GM20000 (cell line): ENCODE measurements at regions not wholly inside any gene's neighbourhood (a gene's known extent, or its start where the extent isn't known, plus 50 kb on each side); places are given as distances from the start of the nearest gene placed in this dataset.

ENCODE experiments used
- DNase-seq: peaks from one replicate; pipeline ENCODE4 v3.0.0; 2012; ENCODE audit warnings: low spot score
- CTCF ChIP-seq: IDR thresholded peaks from 2 replicates; pipeline ENCODE4 v1.5.1; 2012; ENCODE audit warnings: mild to moderate bottlenecking, control low read depth; ENCODE audit errors: extremely low read depth, missing control alignments

GRCh38 chr21:19850157-19850556 lies 1148.1 kb upstream of the NCAM2 start:
- no peak for TF ChIP-seq CTCF

GRCh38 chr21:19853061-19853460 lies 1145.1 kb upstream of the NCAM2 start:
- TF ChIP-seq CTCF = no peak
- no peak for DNase-seq

More at GRCh38 chr21:19850157-19850556, 1148.1 kb upstream of the NCAM2 start:
- no peak for DNase-seq

DNA sequence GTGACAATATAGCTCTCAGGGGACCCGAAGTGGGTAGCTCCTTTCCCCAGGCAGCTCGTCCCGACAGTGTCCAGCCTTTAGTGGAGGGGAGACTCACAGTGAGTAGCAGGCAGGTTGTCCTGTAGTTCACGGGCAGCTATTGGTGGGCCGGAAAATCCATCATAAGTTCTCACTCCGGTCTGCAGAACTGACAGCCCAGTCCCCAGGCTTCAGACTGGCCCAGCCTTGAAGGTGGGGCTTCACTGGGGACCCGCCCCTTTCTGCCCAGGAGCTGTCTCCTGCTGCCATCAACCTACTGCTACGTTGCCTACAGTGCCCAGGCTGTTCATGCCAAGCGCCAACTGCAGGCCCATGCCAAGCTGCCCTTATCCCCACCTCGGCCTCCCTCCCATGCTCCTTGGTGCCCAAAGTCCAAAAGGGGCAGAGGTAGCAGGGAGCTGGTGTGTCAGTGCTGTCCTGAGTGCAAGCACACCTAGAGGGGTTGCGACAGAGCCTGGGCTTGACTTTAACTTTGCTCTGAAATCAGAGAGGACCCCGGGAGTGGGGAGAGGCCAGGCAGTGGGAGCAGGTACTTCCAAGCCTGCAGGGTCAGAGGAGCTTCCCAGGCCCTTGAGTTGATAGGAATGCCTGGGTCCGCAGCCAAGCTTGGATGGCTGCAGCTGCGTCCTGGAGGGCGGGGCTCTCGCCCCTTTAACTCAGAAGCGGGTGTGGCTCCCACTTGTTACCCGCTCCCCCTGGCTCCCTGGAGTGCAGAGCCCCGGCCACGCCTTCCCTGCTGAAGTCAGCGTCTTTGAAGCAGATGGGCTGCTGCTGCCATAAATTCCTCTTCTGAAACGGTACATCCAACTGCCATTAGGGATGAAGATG lies 1144.3 kb upstream of the NCAM2 start:
- DNase-seq = no peak
- no peak for TF ChIP-seq CTCF

DNA sequence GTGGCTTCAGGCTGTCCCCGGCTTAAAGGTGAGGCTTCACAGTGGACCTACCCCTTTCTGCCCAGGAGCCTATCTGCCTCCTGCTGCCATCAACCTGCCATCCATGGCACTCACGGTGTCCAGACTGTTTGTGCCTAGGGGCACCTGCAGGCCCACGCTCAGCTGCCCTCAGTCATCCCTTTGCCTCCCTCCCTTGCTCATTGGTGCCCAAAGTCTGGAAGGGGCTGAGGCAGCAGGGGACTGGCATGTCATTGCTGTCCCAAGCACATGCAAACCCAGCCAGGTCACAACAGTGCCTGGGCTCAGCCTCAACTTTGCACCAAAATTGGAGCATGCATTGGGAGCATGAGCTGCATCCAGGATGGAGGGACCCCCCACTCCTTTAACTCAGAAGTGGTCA lies 1142.7 kb upstream of the NCAM2 start:
- DNase-seq = no peak
- no peak for TF ChIP-seq CTCF

- DNase-seq = no peak
- no peak for TF ChIP-seq CTCF
Observed at GRCh38 chr21:19864476-19864875, 1133.7 kb upstream of the NCAM2 start.

- no peak for TF ChIP-seq CTCF
- no peak for DNase-seq
Observed at GRCh38 chr21:19870682-19871081, 1127.5 kb upstream of the NCAM2 start.

- DNase-seq = no peak
- no peak for TF ChIP-seq CTCF
Observed at GRCh38 chr21:19874521-19874920, 1123.7 kb upstream of the NCAM2 start.
